NCI-H187 treated with DMSO at 0.1 percent for 48 hours (cell line): ENCODE measurements at regions not wholly inside any gene's neighbourhood (a gene's known extent, or its start where the extent isn't known, plus 50 kb on each side); places are given as distances from the start of the nearest gene placed in this dataset.
"Not testable (repeated sequence)": the region's sequence is repeated elsewhere in the genome, so short reads cannot be mapped to it uniquely, and the experiment has no call there.

Experiments
- DNase-seq: peaks from one replicate; lab custom pipeline; 2025; lab: John Stamatoyannopoulos, UW

DNA sequence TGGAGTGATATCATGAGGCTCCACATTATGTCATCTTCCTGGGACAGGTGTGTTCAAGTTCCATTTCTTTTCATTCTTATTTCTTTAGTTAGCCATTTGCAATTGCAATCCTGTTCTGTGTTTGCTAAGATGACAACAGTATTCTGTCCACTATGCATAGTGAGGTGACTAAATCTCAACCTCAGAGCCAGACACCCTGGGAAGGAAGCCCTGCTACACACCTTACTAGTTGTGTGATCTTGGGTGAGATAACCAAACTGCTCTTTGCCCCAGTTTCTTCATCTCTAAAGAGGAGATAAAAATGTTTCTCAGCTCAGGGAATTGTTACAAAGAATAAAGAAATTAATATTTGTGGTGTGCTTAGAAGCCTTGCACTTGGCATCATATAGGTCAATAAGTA is 215.1 kb upstream of the RPS23 start:
- no peak for DNase-seq

DNA sequence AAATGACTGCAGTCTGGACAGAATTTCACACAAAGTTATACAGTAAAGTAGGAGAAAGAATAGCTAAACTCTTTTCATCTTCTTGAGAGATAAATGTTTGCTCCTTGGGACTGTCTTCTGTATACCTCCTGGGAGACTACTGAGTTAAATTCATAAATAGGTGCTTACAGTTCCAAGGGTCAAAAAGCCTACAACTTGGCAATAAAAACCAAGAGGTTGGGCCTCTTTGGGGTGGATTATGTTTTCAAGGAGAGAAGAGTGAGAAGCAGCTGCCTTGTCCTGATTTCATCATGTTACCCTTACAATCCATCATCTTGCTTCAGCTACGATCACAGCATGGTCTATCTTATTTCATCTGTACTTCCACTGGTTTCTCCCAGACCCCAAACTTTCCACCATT is 213.2 kb upstream of the RPS23 start:
- DNase-seq, result no peak

DNA sequence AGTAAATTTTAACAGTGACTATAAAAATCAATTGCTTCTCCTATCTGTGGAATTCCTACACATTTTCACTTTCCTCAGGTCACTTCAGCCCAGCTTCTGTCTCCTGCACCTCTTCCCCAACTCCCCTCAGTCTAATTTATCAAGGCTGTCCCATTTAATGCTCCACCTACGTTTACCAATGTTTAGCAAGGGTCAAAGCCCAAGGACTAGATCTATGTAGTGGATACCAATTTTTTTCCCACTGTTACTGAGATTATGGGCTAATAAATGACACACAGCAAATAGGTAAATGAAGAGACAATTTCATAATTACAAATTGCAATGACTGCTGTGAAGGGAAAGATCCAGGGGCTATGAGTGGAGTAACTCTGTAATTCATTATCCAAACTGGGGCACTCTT is 211.5 kb upstream of the RPS23 start:
- DNase-seq, result no peak

DNA sequence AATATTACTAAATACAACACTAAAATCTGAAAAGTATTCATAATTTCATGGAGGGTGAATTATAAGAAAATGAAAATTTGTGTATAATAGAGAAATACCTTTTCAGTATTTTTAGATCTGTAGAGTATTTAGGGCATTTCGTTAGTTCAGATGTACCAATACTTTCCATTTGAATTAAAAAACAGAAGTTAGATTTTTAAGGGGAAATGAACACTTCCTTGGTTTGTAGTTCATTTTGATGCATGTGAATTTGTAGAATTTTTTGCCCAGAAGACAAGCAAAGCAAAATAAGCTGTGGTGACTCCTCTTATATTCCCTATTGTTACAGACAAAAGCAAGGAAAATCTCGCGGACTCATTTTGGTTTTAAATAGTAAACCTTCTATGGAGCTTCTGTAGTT is 209.0 kb upstream of the RPS23 start:
- no peak for DNase-seq

DNA sequence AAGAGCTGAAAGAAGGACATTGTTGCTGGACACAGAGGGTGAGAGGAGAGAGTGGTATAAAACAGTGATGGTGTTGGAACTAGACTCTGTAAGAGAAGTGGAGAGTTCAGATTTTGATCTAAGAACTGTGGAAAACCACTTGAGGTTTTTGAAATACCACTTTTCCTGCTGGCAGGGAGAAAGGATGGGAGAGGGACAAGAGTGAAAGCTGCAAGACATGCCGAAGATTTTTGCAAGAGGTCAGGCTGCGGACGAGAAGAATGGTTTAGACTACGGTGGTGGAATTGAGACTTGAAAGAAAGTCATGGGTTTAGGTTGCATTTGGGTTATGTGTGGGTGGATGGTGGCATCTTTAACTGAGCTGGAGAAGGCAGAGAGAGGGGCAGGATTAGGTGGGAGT is 202.2 kb upstream of the RPS23 start:
- DNase-seq, result no peak

DNA sequence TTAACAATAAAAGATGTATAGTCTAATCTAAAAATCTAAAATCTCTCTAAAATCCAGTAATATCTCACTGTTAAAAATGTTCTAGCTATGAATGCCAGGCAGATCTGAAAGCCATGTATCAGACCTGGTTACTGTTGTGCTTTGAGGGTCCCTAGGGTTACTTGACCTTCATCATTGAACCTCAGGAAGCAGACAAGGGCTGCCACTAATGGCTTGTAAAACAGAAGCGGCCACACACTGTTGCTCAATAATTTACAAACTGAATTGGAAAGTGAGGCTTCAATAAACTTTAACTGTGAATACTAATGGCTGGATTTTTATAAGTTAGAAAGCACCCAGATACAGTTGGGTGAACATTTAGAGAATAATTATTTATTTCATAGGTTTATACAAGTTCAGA is 198.0 kb upstream of the RPS23 start:
- DNase-seq, result no peak

DNA sequence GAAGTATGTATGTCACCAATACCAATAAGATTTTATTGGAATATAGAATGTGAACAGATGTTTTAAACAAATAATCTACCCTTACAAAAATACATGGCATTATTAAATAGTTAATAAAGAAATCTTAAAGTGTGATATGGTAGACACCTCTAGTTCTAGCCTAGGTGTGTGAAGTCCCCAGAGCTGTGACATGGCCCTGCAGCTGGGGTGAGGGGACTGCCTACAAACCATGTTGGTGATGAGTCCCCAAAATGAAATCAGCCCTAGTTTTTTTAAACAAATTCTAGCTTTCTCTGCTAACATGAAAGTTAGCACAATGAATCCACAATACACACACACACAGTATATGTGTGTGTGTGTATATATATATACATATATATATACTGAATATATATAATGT is 195.1 kb upstream of the RPS23 start:
- no peak for DNase-seq

DNA sequence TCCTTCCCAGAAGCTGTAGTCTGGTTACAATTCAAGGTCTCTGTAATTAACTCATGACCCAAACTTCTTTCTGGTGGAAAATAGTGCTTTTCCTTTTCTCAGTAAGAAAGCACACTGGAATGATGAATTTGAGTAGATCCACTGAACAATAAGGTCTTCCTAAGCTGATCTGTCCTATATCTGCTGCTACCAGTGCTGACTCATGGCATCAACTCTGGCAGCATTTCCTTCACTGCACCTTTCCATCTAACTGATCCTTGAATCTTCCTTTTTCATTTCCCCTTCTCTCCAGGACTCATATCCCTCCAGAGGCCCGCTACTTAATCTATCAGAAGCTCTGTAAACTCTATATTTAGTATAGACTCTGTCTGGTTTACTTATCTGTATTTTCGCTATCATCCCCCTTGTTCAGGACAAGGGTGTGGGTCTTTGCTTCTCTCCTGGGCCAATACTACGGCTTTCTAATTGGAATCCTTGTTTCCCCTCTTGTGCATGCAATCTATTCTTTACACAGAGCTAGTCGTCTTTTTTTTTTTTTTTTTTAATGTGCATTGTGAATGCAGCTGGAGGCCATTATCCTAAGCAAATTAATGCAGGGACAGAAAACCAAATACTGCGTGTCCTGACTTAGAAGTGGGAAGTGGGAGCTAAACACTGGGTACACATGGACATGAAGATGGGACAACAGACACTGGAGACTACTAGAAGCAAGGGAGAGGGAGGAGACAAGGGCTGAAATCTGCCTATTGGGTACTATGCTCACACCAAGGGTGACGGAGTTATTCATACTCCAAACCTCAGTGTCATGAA is 192.2 kb upstream of the RPS23 start:
- no peak for DNase-seq

DNA sequence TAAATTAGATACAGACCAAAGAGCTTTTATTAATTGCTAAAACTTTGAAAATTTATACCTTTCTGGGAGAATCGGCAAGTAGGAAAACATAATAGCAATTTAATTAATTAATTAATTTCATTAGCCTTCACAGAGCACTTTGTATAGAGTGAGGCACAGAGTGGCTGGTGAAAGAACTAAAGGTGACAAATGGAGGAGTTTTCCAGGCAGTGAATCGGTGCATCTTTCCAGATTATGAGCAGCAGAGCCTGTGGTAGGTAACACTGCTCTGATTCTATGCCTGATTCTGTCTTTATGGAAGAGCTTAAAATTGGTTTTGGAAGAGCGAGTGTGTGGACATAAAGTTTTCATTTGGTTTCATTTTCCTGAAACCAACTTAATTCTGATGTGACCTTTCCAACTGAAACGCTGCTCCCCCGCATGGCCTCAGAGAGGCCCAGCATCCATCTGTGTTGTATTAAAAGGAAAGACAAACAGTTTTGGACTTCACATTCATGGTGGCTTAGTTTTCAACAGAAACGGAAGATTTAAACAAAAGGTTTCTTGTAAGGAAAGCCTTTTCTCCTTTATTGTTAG is 188.9 kb upstream of the RPS23 start:
- no peak for DNase-seq

DNA sequence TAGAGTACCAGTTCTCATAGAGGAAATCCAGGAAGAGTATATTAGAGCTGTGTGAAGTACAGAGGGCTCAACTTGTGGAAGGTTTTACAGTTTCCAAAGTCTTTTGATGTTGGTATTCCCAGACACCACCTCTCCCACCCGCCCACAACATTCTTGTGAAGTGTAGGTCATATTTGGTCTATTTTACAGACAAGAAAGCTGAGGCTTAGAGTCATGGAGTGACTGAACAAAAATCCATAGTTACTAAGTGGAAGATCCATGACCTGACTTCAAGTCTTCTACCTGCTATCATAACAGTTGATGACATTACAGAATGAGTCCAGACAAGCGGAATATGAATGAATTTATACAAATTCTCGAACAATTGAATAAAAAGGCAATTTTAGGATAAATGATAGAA is 187.1 kb upstream of the RPS23 start:
- DNase-seq, result no peak

DNA sequence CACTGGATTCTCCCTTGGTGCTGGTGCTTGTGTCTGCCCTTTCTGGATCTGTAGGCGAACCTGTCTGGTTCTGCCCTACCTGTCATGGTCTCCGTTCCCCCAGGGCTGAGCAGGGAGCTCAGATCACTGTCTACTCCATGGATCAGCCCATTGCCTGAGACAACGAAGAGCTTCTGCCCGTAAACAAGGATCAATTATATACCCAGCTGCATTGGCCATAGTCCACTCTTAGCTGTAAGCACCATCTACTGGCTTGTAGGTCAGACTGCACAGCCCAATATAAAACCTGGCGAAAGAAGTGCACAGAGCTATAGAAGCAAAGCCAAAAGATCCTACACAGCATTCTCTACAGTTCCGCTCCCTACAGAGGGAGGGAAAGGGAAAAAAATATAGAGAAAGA is 181.5 kb upstream of the RPS23 start:
- DNase-seq, result no peak

DNA sequence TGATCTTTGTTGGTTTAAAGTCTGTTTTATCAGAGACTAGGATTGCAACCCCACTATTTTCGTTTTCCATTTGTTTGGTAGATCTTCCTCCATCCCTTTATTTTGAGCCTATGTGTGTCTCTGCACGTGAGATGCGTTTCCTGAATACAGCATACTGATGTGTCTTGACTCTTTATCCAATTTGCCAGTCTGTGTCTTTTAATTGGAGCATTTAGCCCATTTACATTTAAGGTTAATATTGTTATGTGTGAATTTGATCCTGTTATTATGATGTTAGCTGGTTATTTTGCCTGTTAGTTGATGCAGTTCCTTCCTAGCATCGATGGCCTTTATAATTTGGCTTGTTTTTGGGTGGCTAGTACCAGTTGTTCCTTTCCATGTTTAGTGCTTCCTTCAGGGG is 177.2 kb upstream of the RPS23 start:
- DNase-seq, result not testable (repeated sequence)

DNA sequence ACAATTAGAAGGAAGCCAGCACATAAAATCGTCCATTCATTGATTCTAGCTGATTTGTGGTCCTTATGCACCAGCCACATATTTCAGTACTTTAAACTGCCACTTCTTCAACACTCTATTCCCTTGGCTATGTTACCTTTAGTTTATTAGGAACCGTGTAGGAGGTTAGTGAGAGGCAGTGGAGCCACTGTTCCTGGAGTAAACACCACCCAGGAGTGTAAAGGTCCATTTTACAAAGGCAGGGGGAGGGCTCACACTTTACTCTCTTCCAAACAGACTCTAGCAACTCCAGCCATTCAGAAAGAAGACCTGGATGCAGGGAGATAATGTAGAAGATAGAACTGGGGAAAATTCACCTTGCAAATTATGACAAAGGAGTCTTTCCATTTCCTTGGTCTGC is 170.2 kb upstream of the RPS23 start:
- DNase-seq, result no peak

DNA sequence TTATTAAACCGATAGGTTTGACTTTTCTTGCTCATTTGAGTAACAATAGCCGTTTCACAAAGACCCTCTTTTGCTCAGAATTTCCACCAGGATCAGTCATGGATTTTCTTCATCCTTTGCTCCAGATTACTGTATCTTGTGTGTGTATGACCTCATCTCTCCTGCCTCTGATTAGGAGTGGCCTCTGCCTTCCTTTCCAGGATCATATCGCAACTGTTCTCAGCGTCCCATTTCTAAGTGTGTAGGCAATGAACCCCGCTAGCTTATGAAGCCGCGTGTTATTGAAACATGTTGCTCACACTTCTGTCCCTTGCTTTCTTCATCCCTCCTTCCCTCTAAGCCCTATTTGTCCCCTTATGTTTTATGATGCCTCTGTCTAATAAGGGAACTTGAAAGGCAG is 169.8 kb upstream of the RPS23 start:
- no peak for DNase-seq

DNA sequence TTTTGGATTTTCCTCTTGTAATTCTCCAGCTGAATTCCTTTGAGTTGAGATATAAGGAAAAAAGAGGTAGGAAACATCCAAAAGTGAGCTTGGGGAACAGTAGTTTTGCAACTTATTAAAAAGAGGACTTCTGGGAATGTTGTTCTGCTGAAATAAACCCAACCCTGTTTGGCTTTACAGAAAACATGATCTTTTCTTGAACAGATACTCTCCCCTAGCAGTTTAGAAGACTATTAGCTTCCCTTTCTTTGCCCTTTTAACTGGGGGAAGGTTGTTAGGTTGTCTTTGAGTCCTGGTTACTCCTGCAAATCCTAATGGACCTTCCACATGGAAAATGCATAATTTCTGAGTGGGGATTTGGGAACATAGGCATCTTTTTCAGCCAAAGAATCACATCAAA is 168.7 kb upstream of the RPS23 start:
- no peak for DNase-seq

DNA sequence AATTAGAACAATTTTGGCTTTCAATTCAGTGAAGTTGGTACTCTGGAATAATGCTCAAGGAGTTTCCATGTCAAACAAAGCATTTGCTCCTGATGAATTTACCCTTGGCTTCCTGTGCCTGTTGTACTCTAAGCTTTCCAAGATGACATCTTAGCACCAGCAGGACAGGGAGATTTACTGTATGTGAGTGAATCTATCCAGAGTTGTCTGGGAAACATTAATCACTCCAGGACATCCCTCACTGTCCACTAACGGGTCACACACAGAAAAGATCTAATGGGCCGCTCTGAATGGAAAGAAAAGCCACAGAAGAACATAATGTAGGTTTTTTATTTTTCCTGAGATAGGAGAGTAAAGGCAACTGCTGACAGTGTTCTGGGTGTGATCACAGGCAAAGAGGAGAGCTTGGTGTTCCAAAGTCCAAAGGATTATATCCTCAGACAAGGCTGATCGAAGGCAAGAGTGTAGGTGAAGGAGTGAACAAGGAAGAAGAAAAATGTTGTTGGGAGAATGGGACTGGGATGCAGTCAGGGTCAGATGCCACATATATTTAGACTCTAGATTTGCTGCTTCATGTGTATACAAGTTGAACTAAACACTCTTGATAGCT is 167.7 kb upstream of the RPS23 start:
- DNase-seq, result no peak

DNA sequence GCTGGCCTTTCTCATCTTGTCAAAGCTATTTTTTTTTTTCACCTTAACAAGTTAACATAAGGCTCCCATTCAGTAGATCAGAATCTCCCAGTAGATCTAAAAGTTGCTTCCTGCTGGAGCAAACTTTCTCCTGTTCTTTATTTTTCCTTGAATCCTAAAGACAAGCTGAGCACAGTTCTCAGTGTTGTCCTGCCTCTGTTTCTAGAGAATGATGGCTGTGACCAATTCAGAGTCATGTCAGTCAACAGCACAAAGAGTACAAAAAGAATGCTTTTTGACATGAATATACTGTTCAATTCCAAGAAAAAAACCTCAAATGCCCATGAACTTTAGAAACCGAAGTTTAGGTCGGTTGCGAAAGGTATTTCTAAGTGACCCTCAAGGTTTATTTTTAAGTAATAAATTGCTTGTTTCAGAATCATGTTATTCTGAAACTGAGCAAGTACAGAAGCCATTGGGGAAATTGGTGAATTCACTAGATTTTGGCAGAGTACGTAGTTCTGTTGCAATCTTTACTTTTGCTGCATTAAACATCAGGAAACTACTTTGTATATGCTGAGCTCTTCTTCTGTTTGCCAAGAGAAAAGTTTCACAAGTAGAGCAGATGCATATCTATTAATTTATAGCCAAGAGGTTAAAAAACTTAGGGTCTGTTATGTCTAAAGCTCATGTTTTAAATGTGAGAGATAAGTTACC is 161.7 kb upstream of the RPS23 start:
- DNase-seq, result no peak

DNA sequence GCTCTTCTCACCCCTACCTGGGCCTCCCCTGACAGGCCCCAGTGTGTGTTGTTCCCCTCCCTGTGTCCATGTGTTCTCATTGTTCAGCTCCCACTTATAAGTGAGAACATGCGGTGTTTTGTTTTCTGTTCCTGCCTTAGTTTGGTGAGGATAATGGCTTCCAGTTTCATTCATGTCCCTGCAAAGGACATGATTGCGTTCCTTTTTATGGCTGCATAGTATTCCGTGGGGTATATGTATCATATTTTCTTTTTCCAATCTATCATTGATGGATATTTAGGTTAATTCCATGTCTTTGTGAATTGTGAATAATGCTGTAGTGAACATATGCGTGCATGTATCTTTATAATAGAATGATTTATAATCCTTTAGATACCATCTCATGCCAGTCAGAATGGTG is 159.4 kb upstream of the RPS23 start:
- not testable (repeated sequence) for DNase-seq

DNA sequence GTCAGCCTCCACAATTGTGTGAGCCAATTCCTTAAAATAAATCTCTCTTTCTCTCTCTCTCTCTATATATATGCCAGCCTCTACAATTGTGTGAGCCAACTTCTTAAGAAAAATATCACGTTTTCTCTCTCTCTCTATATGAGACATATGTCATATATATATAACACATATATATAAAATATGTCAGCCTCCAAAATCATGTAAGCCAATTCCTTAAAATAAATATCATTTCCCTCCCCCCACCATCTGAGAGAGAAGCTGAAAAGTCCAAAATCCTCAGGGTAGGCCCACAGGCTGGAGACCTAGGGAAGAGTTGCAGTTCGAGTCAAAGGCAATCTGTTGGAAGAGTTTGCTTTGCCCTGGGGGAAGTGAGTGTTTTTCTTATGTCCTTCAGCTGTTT is 158.1 kb upstream of the RPS23 start:
- DNase-seq, result no peak

DNA sequence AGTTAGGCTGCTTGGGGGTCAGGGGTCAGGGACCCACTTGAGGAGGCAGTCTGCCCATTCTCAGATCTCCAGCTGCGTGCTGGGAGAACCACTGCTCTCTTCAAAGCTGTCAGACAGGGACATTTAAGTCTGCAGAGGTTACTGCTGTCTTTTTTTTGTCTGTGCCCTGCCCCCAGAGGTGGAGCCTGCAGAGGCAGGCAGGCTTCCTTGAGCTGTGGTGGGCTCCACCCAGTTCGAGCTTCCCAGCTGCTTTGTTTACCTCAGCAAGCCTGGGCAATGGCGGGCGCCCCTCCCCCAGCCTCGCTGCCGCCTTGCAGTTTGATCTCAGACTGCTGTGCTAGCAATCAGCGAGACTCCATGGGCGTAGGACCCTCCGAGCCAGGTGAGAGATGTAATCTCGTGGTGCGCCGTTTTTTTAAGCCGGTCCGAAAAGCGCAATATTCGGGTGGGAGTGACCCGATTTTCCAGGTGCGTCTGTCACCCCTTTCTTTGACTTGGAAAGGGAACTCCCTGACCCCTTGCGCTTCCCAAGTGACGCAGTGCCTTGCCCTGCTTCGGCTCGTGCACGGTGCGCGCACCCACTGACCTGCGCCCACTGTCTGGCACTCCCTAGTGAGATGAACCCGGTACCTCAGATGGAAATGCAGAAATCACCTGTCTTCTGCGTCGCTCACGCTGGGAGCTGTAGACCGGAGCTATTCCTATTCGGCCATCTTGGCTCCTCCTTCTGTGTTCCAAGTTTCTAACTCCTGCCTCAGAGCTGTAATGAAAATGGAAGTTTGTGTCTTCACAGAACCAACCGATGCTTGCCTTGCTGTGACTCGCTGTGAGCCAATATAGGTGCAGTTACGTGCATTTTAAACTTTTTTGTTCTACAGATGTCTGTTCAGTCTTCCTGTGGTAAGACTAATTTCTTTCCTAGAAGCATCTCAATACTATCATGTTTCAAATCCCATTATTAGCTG is 156.8 kb upstream of the RPS23 start:
- DNase-seq, result not testable (repeated sequence)

DNA sequence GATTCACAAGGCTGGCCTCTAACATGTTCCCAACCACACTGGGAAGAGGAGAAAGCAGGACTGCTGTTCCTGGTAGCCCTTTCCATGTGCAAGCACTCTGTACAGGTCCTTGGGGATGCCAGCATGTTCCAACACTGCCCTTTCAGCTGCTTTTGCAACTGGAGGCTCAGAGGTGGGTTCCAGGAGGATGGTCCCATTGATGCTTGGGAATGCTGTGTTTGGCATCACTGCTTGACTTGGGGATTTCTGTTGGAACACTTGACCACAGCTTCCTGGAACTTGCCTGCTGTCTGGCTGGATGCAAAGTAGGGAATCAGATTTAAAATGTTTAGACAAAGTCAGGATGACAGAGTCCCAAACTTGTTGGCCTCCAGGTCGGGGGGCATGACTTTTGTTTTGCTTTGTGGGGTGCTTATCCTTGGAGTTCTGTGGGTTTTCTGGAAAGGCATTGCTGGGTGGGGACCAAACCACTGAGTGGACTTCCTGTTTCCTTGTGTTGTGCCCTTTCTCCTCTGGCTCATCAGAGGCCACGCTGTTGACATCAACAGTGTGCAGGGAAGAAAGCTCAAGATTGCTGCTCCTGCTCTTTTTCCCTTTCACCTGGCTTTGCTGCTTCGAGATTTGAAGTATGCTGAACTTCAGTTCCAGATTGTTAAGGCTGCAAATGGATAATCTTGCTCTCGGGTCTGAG is 148.5 kb upstream of the RPS23 start:
- DNase-seq, result no peak
